GM18951 (cell line): ENCODE measurements at regions not wholly inside any gene's neighbourhood (a gene's known extent, or its start where the extent isn't known, plus 50 kb on each side); places are given as distances from the start of the nearest gene placed in this dataset.
A peak's percentile ranks its signal among the peaks of the same experiment; 100 is the strongest.

ENCODE experiments used
- POLR2A ChIP-seq: IDR thresholded peaks from 4 replicates; pipeline ENCODE4 v1.6.1; 2011; ENCODE audit warnings: mild to moderate bottlenecking; ENCODE audit not compliant: insufficient read length, insufficient read depth; ENCODE audit errors: extremely low read depth
- in situ Hi-C: fragments of 300-500 bp; cut with MboI; formaldehyde crosslinking; loops from one replicate; pipeline ENCODE4 v1.12.0; 2022; ENCODE audit warnings: low sequenced_read_pairs, mixed read lengths, inconsistent platforms; ENCODE audit not compliant: unreplicated experiment

DNA sequence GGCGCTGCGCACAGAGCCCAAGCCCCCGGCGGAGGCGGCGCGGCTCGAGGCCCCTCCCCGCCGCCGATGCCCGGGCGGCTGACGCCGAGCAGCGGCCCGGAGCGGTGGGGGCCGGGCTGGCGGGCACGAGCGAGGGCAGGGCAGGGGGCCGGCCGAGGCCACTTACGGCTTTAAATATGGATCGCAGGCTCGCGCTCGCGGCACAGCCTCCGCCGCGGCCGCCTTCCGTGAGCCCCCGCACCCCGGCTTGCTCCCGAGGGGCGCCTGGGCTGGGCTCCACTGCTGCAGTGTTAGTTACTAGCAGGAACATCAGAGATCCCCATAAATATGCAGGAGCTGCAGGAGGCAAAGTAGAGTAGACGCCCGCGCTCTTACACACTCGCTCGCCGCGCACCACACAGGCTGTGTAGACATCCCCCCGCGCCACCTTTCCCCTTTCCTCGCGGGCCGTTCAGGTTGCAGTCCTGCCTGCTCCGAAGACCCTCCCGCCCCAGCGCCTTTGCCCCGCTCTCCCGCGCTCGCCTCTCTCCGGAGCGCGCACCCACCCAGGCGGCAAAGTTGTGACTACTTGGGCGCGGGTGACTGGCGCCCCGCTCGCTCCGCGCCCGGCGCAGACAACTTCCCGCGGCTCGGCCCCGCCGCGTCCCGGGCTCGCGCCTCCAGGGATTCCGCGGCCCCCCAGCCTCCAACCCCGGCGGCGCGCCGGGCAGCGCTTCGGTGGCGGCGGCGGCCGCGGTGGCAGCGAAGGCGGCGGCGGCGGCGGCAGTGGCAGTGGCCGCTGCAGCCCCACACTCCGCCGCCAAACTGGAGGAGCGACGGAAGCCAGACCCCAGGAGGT, 152.0 kb upstream of the SLC4A4 start:
- in situ Hi-C loops, result no loop called here
- TF ChIP-seq POLR2A, result peak; percentile 67

- in situ Hi-C loops, result no loop called here
- TF ChIP-seq POLR2A, result peak; percentile 34
These were observed 151.2 kb upstream of the SLC4A4 start for GRCh38 chr4:71187404-71188155.

- no peak for TF ChIP-seq POLR2A
- in situ Hi-C loops, result no loop called here
These were observed 150.6 kb upstream of the SLC4A4 start for GRCh38 chr4:71188156-71188640.

DNA sequence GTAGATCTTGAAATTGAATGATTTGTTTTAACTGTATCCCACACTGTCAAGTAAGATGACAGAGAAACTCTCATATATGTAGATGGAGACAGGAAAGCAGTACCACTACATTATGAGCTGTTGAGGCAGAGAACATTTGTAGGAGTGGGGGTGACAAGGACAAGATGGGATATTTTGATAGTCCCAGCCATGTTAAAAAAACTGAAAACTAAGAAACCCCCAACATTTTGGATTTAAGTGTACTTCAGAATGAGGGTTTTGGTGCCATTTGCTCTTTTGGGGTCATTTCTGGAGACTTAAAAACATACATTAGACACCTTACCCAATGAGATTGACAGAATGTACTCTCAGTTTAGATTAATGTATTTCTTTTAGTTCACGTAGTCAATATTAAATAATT, 149.9 kb upstream of the SLC4A4 start:
- TF ChIP-seq POLR2A, result no peak
- in situ Hi-C loops, result no loop called here

DNA sequence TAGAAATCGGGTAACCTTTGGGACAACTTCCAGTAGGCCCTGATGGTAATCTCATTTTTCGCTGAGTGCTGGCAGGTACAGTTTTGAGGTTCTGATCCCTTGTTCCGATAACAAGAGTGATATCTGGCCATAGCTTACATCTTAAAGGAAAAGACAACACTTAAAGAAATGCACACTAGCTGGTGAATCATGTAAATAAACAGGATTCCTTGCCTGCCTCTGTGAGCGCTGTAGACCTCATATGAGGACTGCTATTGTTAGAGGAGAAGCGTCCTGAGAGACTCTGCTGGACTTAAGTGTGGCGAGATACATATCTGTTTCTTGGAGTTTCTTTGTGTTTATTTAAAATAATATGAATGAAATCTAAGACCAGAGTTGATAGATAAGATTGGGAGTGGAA, 149.3 kb upstream of the SLC4A4 start:
- in situ Hi-C loops, result no loop called here
- TF ChIP-seq POLR2A, result no peak

DNA sequence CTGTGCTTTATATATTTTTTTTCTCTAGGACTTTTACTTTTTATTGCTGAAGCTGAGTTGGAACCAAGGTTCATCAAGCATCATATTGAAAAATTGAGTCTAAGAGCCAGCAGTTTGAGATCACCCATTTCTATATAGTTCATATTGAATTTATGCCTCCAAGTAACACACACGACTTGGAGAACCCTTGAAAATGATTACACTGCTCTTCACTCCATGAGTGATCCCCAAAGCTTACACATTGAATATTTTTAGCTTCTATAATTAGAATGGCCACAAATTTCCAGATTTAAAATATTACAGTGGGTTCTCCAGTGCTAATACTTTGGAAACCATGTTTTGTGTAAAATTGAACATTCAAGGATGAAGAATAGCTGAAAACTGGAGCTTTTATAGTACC, 144.4 kb upstream of the SLC4A4 start:
- in situ Hi-C loops, result no loop called here
- no peak for TF ChIP-seq POLR2A

DNA sequence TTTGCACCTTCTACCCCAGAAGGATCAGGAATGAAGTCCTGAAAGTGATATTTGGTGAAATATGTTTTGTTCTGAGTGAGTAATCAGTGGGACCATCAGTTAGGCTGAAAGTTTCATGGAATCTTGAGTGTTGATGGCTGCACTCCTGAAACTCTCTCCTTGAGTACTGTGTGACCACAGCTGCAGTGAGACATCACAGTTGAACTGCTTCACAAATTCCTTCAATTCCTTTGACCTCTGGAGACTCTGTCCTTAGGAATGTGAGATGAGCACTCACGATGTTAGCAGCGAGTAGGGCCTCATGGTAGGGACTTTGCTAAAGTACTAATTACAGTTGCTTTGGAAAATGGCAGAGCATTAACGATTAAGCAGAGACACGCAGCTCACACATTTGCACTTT, 142.9 kb upstream of the SLC4A4 start:
- in situ Hi-C loops, result no loop called here
- TF ChIP-seq POLR2A, result no peak

DNA sequence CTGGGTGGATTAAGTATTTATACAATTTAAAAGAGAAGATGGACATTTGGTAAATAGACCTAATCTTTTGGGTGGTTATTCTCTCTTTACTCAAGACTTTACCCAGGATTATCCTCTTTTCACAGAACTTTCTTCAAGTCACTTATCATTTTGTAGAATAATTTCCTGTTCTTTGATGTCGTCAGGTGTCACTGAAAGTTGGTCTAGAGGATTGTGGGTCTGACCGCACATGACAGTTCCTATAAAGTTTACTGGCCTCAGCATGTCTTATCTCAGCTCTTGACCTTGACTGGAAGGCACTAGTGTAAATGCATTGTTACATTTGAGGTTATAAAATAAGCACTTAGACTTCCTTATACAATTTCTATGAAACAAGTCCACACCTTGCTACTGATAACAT, 139.9 kb upstream of the SLC4A4 start:
- in situ Hi-C loops, result no loop called here
- no peak for TF ChIP-seq POLR2A

GRCh38 chr4:71201057-71201456, 137.8 kb upstream of the SLC4A4 start:
- TF ChIP-seq POLR2A, result no peak
- in situ Hi-C loops, result no loop called here

DNA sequence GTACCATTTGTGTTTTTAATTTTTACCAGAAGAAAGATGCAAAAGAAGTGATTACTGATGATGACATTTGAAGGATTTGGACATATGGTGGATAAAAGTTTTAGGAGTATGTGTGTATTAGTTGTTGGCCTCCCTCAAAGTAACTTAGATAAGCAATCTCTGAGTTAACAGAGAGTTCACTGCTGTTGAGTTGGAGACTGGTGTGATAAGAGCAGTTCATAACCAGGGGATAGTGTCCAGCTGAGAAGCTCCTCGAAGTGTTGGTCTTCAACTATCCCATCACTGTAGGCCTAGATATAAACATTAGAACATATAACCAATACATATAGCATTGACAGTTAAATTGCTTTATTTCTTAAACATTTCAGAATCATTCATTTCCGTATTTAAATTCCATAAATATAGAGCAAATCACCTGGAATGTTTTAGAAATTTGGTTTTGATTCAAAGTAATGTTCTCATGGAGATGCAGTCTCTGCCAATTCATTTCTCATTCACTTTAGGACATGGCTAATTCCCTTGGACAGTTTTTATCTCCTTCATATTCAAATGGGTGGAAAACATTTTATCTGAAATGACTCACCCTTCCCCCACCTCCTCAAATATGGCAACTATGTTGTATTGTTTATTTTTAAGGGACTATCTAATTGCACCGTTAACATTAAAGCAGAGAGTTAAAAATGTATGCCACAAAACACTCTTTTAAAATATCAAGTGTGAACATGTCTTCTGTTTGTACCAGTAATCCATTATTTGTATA, 136.8 kb upstream of the SLC4A4 start:
- no peak for TF ChIP-seq POLR2A
- in situ Hi-C loops, result no loop called here

- no peak for TF ChIP-seq POLR2A
- in situ Hi-C loops, result no loop called here
These were observed 136.1 kb upstream of the SLC4A4 start for GRCh38 chr4:71202705-71203104.

DNA sequence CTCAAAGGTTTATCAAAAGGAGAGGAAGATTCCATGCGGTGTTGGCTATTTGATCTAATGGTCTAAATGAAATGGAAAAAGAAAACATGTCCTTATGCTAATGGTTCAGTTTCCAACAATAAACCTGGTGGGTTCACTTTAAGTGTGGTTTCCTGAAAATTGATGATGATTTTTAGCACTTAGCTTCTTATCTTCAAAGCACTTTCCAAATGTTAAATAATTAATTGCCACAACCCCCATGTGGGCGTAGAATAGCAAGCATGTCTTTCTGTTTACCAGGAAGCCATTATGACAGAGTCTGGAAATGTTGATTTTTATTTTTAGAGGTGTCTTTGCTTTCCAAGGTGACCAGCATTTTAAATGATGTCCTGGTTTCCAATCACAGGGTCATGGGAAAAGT, 134.8 kb upstream of the SLC4A4 start:
- TF ChIP-seq POLR2A, result no peak
- in situ Hi-C loops, result no loop called here

- TF ChIP-seq POLR2A, result no peak
- in situ Hi-C loops, result no loop called here
These were observed 132.1 kb upstream of the SLC4A4 start for GRCh38 chr4:71206763-71207162.

GRCh38 chr4:71209161-71209560, 129.7 kb upstream of the SLC4A4 start:
- in situ Hi-C loops, result no loop called here
- no peak for TF ChIP-seq POLR2A

DNA sequence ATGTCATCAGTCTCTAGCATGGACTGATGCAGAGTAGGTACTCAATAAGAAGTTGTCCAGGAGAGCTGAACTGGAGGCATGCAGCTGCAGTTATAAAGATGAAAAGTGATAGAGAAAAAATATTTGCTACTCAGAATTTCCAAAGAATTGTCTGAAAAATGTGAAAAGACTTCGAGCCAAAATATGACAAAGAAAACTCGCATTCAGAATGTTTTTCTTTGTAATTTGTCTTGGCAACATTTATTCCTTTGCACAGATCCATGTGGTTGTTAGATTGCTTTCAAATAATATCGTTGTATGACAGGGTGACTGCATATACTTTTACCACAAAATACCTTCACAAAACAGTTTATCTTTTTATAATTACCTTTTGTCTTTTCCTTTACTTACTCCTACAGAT, 128.0 kb upstream of the SLC4A4 start:
- in situ Hi-C loops, result no loop called here
- TF ChIP-seq POLR2A, result no peak
